Breast epithelium (tissue), 3 donors: ENCODE measurements at regions not wholly inside any gene's neighbourhood (a gene's known extent, or its start where the extent isn't known, plus 50 kb on each side); places are given as distances from the start of the nearest gene placed in this dataset.

Source experiments
- CTCF ChIP-seq, 3 donors: fragments of 450-650 bp; IDR thresholded peaks; one replicate each; pipeline ENCODE4 v1.5.1; 2016 to 2017; ENCODE audit warnings: antibody characterized with exemption in 3 of 3, mild to moderate bottlenecking in 3 of 3, moderate library complexity in 3 of 3
- POLR2A ChIP-seq: fragments of 450-650 bp; IDR thresholded peaks from one replicate; pipeline ENCODE4 v1.6.1; 2016; ENCODE audit warnings: antibody characterized with exemption, mild to moderate bottlenecking, moderate library complexity
- POLR2AphosphoS5 ChIP-seq, 3 donors: sonication (generic); formaldehyde crosslinking; IDR thresholded peaks; one replicate each; pipeline ENCODE4 v1.6.1; 2017; ENCODE audit warnings: antibody characterized with exemption in 3 of 3

GRCh38 chr7:24390376-24391157 is 106.6 kb downstream of the NPY start:
- TF ChIP-seq CTCF (IDR thresholded peaks at IDR 0.05) (no peak), POLR2AphosphoS5 (IDR thresholded peaks at IDR 0.05) (no peak), POLR2A (no peak)
